Caco-2 (cell line): ENCODE measurements at regions not wholly inside any gene's neighbourhood (a gene's known extent, or its start where the extent isn't known, plus 50 kb on each side); places are given as distances from the start of the nearest gene placed in this dataset.

Experiments used
- BruUV-seq: library from RNA; stranded (reverse); fragments of 400-500 nt; replicated peaks from 2 replicates; lab custom pipeline; 2021; lab: Mats Ljungman, UMichigan
- CTCF ChIA-PET: fragments of 300-600 bp; sonication (Branson Sonifier 250); formaldehyde crosslinking; loops from one replicate; lab custom pipeline; 2022; ENCODE audit warnings: antibody characterized with exemption; lab: Charles Lee
- POLR2A ChIA-PET: fragments of 300-600 bp; sonication (Branson Sonifier 250); formaldehyde crosslinking; loops from one replicate; lab custom pipeline; 2022; ENCODE audit warnings: antibody characterized with exemption; lab: Charles Lee
- DNase-seq, 2 experiments: peaks; one replicate each; pipeline versions ENCODE4 v3.0.0 to v3.0.0-alpha.2; 2020 to 2022
- H3K27me3 ChIP-seq: replicated peaks from 2 replicates; pipeline ENCODE4 v1.6.0; 2011; ENCODE audit warnings: low read length; ENCODE audit not compliant: control insufficient read depth, insufficient read depth
- H3K36me3 ChIP-seq: 2 replicates; pipeline ENCODE4 v1.5.1; 2011; ENCODE audit warnings: low read length; ENCODE audit not compliant: control insufficient read depth, insufficient read depth
- H3K4me1 ChIP-seq: fragments of 250-450 bp; sonication (Bioruptor Pico); 2 replicates; pipeline ENCODE4 v1.5.1; 2020; ENCODE audit warnings: mild to moderate bottlenecking
- H3K4me3 ChIP-seq: 2 replicates; pipeline ENCODE4 v1.5.1; 2011; ENCODE audit warnings: low read depth, mild to moderate bottlenecking, control low read depth, low read length
- H3K9me3 ChIP-seq: fragments of 250-450 bp; sonication (Bioruptor Pico); 2 replicates; pipeline ENCODE4 v1.5.1; 2020; ENCODE audit warnings: mild to moderate bottlenecking, moderate library complexity
- H3K27ac Mint-ChIP-seq: one replicate; pipeline ENCODE4 v1.8.0; 2022; ENCODE audit warnings: mixed read lengths; ENCODE audit not compliant: unreplicated experiment
- H3K27me3 Mint-ChIP-seq: one replicate; pipeline ENCODE4 v1.8.0; 2022; ENCODE audit warnings: mixed read lengths; ENCODE audit not compliant: insufficient read depth, unreplicated experiment
- H3K36me3 Mint-ChIP-seq: one replicate; pipeline ENCODE4 v1.8.0; 2022; ENCODE audit warnings: mild to moderate bottlenecking, mixed read lengths; ENCODE audit not compliant: insufficient read depth, unreplicated experiment
- H3K4me1 Mint-ChIP-seq: one replicate; pipeline ENCODE4 v1.8.0; 2022; ENCODE audit warnings: low read depth, mixed read lengths; ENCODE audit not compliant: unreplicated experiment
- H3K4me3 Mint-ChIP-seq: one replicate; pipeline ENCODE4 v1.8.0; 2022; ENCODE audit warnings: mild to moderate bottlenecking, moderate library complexity, mixed read lengths; ENCODE audit not compliant: unreplicated experiment
- H3K9me3 Mint-ChIP-seq: one replicate; pipeline ENCODE4 v1.8.0; 2022; ENCODE audit warnings: mixed read lengths; ENCODE audit not compliant: unreplicated experiment
- CTCF ChIP-seq, 2 experiments: fragments of 200-600 bp in 1 of 2; IDR thresholded peaks; 1 replicate in 1 of 2; 2 replicates in 1 of 2; pipeline versions ENCODE4 v1.5.1 to v1.8.0; 2011 to 2022; ENCODE audit warnings: antibody characterized with exemption in 1 of 2, control low read depth in 1 of 2, inconsistent platforms in 1 of 2, low read depth in 1 of 2, low read length in 1 of 2, mild to moderate bottlenecking in 1 of 2, moderate library complexity in 1 of 2; ENCODE audit not compliant: insufficient read depth in 1 of 2, severe bottlenecking in 1 of 2, unreplicated experiment in 1 of 2
- intact Hi-C: fragments of 100-400 bp; cut with micrococcal nuclease; formaldehyde crosslinking; loops from one replicate; pipeline ENCODE4 v1.10.0; 2022; ENCODE audit not compliant: unreplicated experiment

DNA sequence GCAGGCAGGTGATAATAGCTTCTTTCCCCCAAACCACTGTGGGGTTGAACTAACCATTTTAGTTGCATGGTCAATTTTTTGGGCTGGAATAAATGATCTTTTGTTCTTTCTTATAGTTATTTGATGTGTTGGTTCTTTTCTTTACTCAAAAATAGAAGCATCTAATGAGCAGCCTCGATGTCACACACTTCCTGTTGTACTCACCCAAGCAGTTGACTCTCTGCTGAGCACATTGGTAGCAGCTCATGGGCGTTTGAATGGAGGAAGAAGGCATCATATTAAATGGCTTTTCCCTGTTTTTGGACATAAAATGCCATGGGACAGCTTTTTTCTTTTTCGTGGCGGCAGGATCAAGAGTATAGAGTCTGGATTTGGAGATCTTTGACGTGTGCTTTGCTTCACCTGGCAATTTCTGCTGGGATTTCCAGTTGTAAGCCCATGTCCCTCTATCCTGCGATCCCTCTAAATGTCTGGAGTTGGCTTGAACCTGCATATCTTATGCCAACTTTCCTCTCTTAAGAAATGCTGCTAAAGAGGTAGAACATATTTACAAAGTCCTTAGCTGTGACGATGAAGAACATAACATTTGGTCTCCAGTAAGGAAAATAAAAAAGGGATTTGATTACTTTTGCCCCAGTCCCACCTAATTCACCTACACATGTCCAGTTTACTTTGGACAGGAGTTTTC is 268.3 kb downstream of the PRL start:
- no TSS peak for BruUV-seq
- CTCF ChIA-PET = no interaction called here

GRCh38 chr6:22029171-22029570 is 267.7 kb downstream of the PRL start:
- no peaks in the 10 kb centered on the region for H3K36me3 ChIP-seq
- H3K27me3 Mint-ChIP-seq = no peaks in the 10 kb centered on the region
- peaks cover 8% of the 10 kb centered on the region for H3K9me3 Mint-ChIP-seq
- no peak overlapping the region for H3K4me3 ChIP-seq
- no peak overlapping the region for H3K27ac Mint-ChIP-seq
- ChIA-PET CTCF (no interaction called here), POLR2A (no interaction called here)
- intact Hi-C loops = no loop called here
- H3K9me3 ChIP-seq = no peaks in the 10 kb centered on the region
- no peaks in the 10 kb centered on the region for H3K36me3 Mint-ChIP-seq
- no peak for DNase-seq
- no peaks in the 10 kb centered on the region for H3K27me3 ChIP-seq
- TF ChIP-seq CTCF (IDR thresholded peaks at IDR 0.05; ENCODE audit: insufficient read depth in 1 of 2, low read depth in 1 of 2, low read length in 1 of 2, severe bottlenecking in 1 of 2, unreplicated experiment in 1 of 2) = no peak
- peaks cover 6% of the 10 kb centered on the region for H3K4me1 Mint-ChIP-seq
- BruUV-seq = no TSS peak
- H3K4me3 Mint-ChIP-seq = no peak overlapping the region
- no peaks in the 10 kb centered on the region for H3K4me1 ChIP-seq

More for the DNA sequence above, 268.3 kb downstream of the PRL start:
- Mint-ChIP-seq H3K27me3 (no peaks in the 10 kb centered on the region), H3K36me3 (no peaks in the 10 kb centered on the region), H3K4me3 (no peak overlapping the region), H3K9me3 (peaks cover 3% of the 10 kb centered on the region), H3K4me1 (peaks cover 6% of the 10 kb centered on the region), H3K27ac (no peak overlapping the region)
- POLR2A ChIA-PET = no interaction called here
- Histone ChIP-seq H3K27me3 (no peaks in the 10 kb centered on the region), H3K9me3 (no peaks in the 10 kb centered on the region), H3K36me3 (no peaks in the 10 kb centered on the region), H3K4me1 (no peaks in the 10 kb centered on the region), H3K4me3 (no peak overlapping the region)
- DNase-seq = no peak
- intact Hi-C loops = no loop called here
- no peak for TF ChIP-seq CTCF (IDR thresholded peaks at IDR 0.05; ENCODE audit: insufficient read depth in 1 of 2, low read depth in 1 of 2, low read length in 1 of 2, severe bottlenecking in 1 of 2, unreplicated experiment in 1 of 2)

- Histone ChIP-seq H3K4me1 (peaks cover 4% of the 10 kb centered on the region; the same call in 1 of the 2 replicates), H3K9me3 (no peaks in the 10 kb centered on the region), H3K36me3 (no peaks in the 10 kb centered on the region), H3K4me3 (no peak overlapping the region), H3K27me3 (no peaks in the 10 kb centered on the region)
- no peak for TF ChIP-seq CTCF (IDR thresholded peaks at IDR 0.05; ENCODE audit: insufficient read depth in 1 of 2, low read depth in 1 of 2, low read length in 1 of 2, severe bottlenecking in 1 of 2, unreplicated experiment in 1 of 2)
- peaks cover 8% of the 10 kb centered on the region for H3K9me3 Mint-ChIP-seq
- intact Hi-C loops = no loop called here
- peaks cover 11% of the 10 kb centered on the region for H3K4me1 Mint-ChIP-seq
- no peak for DNase-seq
- H3K27me3 Mint-ChIP-seq = no peaks in the 10 kb centered on the region
- ChIA-PET CTCF (no interaction called here), POLR2A (no interaction called here)
- no peak overlapping the region for H3K27ac Mint-ChIP-seq
- no TSS peak for BruUV-seq
- no peaks in the 10 kb centered on the region for H3K36me3 Mint-ChIP-seq
- H3K4me3 Mint-ChIP-seq = no peak overlapping the region
Measured at GRCh38 chr6:22030730-22031619, 265.9 kb downstream of the PRL start.
